ENCODE measurements at regions not wholly inside any gene's neighbourhood (a gene's known extent, or its start where the extent isn't known, plus 50 kb on each side); places are given as distances from the start of the nearest gene placed in this dataset.
A peak's percentile ranks its signal among the peaks of the same experiment; 100 is the strongest.
"Not testable (repeated sequence)": the region's sequence is repeated elsewhere in the genome, so short reads cannot be mapped to it uniquely, and the experiment has no call there.

DNA sequence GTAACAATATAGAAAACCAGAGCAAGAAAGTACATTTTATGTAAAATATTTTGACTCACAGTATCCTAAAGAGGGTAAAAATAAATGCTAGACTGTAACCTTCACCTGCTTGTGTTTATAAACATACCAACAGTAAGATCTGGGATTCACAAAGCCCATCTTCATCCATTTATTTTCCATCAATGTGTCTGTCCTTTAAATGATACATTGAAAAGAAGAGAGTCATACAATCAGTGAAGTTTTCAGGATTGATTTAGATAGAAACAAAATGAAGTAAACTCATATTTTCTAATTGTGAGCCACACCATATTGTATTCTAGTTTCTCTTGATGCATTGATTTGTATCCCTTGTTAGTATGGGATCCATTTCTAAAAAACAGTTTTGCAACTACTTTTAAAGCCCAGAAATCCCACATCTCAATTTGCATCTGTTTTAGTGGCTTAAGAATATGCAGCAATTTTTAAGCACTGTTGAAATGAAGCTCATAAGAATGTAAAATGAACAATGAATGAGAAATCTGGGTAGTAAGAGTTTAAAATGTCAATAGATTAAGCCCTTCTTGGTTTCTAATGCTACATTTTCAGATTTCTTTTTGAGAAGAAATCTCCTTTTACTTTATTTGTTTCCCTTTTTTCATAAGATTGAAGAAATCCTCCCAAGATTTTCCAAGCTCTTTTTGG, 548.1 kb upstream of the ADGRL2 start:
- ChIA-PET POLR2A (no interaction called here), CTCF (no interaction called here)
- Histone ChIP-seq H3K27ac (ENCODE audit: low read depth, low read length) (no peak overlapping the region), H3K9me3 (ENCODE audit: low read length) (no peaks in the 10 kb centered on the region), H3K27me3 (ENCODE audit: insufficient read depth, low read length, poor library complexity, severe bottlenecking) (no peaks in the 10 kb centered on the region), H3K4me3 (ENCODE audit: low read length) (no peak overlapping the region), H3K36me3 (ENCODE audit: insufficient read depth, low read length) (no peaks in the 10 kb centered on the region), H3K4me1 (ENCODE audit: insufficient read depth, low read length) (no peaks in the 10 kb centered on the region)
- Mint-ChIP-seq H3K27ac (no peak overlapping the region), H3K9me3 (peaks cover 3 to 23% (median 19%) of the 10 kb centered on the region in 5 donors), H3K4me3 (no peak overlapping the region), H3K27me3 (no peaks in the 10 kb centered on the region), H3K4me1 (no peaks in the 10 kb centered on the region), H3K36me3 (peaks cover 0 to 2% (median 0%) of the 10 kb centered on the region in 3 donors)
- DNase-seq: no peak

DNA sequence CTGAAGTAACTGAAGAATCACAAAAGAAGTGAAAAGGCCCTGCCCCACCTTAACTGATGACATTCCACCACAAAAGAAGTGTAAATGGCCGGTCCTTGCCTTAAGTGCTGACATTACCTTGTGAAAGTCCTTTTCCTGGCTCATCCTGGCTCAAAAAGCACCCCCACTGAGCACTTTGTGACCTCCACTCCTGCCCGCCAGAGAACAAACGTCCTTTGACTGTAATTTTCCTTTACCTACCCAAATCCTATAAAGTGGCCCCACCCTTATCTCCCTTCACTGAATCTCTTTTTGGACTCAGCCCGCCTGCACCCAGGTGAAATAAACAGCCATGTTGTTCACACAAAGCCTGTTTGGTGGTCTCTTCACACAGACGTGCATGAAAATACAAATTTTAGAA, 549.9 kb upstream of the ADGRL2 start:
- H3K4me3 Mint-ChIP-seq; H3K27ac Mint-ChIP-seq; H3K4me3 ChIP-seq (ENCODE audit: low read length); H3K4me1 Mint-ChIP-seq; H3K36me3 ChIP-seq (ENCODE audit: insufficient read depth, low read length); H3K9me3 ChIP-seq (ENCODE audit: low read length); H3K36me3 Mint-ChIP-seq; H3K27ac ChIP-seq (ENCODE audit: low read depth, low read length); H3K27me3 ChIP-seq (ENCODE audit: insufficient read depth, low read length, poor library complexity, severe bottlenecking); POLR2A ChIA-PET; DNase-seq; CTCF ChIA-PET; H3K27me3 Mint-ChIP-seq; H3K4me1 ChIP-seq (ENCODE audit: insufficient read depth, low read length): not testable (repeated sequence)
- H3K9me3 Mint-ChIP-seq: peaks cover 3 to 26% (median 20%) of the 10 kb centered on the region in 5 donors

DNA sequence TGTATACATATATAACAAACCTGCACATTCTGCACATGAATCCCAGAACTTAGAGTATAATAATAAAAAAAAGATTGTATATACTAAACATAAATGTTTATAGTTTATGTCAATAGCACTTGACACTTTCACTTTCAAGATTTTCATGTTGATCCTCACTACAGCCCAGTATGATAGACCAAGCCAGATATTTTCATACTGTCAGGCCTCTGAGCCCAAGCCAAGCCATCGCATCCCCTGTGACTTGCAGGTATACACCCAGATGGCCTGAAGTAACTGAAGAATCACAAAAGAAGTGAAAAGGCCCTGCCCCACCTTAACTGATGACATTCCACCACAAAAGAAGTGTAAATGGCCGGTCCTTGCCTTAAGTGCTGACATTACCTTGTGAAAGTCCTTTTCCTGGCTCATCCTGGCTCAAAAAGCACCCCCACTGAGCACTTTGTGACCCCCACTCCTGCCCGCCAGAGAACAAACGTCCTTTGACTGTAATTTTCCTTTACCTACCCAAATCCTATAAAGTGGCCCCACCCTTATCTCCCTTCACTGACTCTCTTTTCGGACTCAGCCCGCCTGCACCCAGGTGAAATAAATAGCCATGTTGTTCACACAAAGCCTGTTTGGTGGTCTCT, 555.5 kb upstream of the ADGRL2 start:
- H3K27me3 Mint-ChIP-seq; H3K4me3 Mint-ChIP-seq; H3K27ac Mint-ChIP-seq; H3K9me3 ChIP-seq (ENCODE audit: low read length); DNase-seq; CTCF ChIA-PET; H3K27me3 ChIP-seq (ENCODE audit: insufficient read depth, low read length, poor library complexity, severe bottlenecking); POLR2A ChIA-PET; H3K27ac ChIP-seq (ENCODE audit: low read depth, low read length); H3K36me3 ChIP-seq (ENCODE audit: insufficient read depth, low read length); H3K4me1 Mint-ChIP-seq; H3K4me3 ChIP-seq (ENCODE audit: low read length); H3K36me3 Mint-ChIP-seq; H3K4me1 ChIP-seq (ENCODE audit: insufficient read depth, low read length): not testable (repeated sequence)
- H3K9me3 Mint-ChIP-seq: peaks cover 3 to 30% (median 18%) of the 10 kb centered on the region in 5 donors

DNA sequence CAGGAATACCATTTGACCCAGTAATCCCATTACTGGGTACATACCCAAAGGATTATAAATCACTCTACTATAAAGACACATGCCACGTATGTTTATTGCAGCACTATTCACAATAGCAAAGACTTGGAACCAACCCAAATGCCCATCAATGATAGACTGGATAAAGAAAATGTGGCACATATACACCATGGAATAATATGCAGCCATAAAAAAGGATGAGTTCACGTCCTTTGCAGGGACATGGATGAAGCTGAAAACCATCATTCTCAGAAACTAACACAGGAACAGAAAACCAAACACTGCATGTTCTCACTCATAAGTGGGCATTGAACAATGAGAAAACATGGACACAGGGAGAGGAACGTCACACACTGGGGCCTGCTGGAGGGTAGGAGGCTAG, 556.1 kb upstream of the ADGRL2 start:
- H3K36me3 ChIP-seq (ENCODE audit: insufficient read depth, low read length); H3K4me1 ChIP-seq (ENCODE audit: insufficient read depth, low read length); DNase-seq; H3K27me3 Mint-ChIP-seq; H3K4me3 ChIP-seq (ENCODE audit: low read length); H3K4me3 Mint-ChIP-seq; H3K27me3 ChIP-seq (ENCODE audit: insufficient read depth, low read length, poor library complexity, severe bottlenecking); POLR2A ChIA-PET; CTCF ChIA-PET; H3K4me1 Mint-ChIP-seq; H3K27ac ChIP-seq (ENCODE audit: low read depth, low read length); H3K36me3 Mint-ChIP-seq; H3K27ac Mint-ChIP-seq; H3K9me3 ChIP-seq (ENCODE audit: low read length): not testable (repeated sequence)
- peaks cover 3 to 28% (median 18%) of the 10 kb centered on the region in 5 donors for H3K9me3 Mint-ChIP-seq

DNA sequence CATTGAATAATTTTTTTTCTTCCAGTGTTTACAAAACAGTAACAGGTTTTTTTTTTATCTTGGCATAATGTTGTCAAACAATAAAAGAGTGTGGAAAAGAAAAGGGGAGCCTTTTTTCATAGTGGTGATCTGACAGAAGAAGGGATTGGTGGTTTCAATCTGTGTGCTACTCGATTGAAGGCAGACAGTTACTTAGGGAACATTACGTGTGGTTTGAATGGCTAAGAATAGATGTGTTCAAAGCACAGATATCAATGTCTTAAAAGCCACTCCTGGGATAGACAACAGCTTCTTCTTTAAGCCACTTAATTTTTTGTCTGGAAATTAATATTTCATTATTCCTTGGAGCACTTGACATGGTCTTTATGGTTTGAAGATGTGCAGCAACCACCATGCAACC, 558.6 kb upstream of the ADGRL2 start:
- ChIA-PET POLR2A (no interaction called here), CTCF (no interaction called here)
- no peaks in the 10 kb centered on the region for H3K27me3 Mint-ChIP-seq
- H3K4me3 Mint-ChIP-seq: no peak overlapping the region
- Histone ChIP-seq H3K27me3 (ENCODE audit: insufficient read depth, low read length, poor library complexity, severe bottlenecking) (no peaks in the 10 kb centered on the region), H3K27ac (ENCODE audit: low read depth, low read length) (no peak overlapping the region), H3K9me3 (ENCODE audit: low read length) (no peaks in the 10 kb centered on the region), H3K4me1 (ENCODE audit: insufficient read depth, low read length) (no peaks in the 10 kb centered on the region), H3K4me3 (ENCODE audit: low read length) (no peak overlapping the region), H3K36me3 (ENCODE audit: insufficient read depth, low read length) (no peaks in the 10 kb centered on the region)
- no peaks in the 10 kb centered on the region for H3K36me3 Mint-ChIP-seq
- DNase-seq: no peak
- no peak overlapping the region for H3K27ac Mint-ChIP-seq
- H3K9me3 Mint-ChIP-seq: peaks cover 4 to 19% (median 9%) of the 10 kb centered on the region in 5 donors
- no peaks in the 10 kb centered on the region for H3K4me1 Mint-ChIP-seq

DNA sequence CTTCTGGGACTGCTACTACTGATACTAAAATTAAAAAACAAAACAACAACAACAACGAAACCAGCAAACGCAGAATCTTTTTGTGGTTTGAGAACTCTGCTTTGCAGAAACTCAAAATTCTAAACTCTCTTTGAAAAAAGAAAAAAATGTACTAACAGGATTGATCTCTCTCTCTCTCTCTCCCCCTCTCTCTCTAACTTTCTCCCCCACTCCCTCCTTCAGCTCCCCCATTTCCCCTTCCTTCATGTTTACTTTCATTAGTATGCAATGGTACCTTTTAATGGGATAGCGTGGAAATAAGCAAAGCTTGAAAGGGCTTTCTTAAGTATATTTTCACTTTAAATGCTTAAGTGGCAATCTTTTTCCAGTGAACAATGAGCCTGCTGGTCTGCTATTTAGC, 562.6 kb upstream of the ADGRL2 start:
- Mint-ChIP-seq H3K9me3 (peaks cover 0 to 10% (median 0%) of the 10 kb centered on the region in 5 donors), H3K36me3 (no peaks in the 10 kb centered on the region), H3K4me1 (no peaks in the 10 kb centered on the region), H3K27ac (no peak overlapping the region), H3K4me3 (peak overlapping the region in 1 of 7 donors; percentile 17), H3K27me3 (no peaks in the 10 kb centered on the region)
- no peak for DNase-seq
- Histone ChIP-seq H3K27me3 (ENCODE audit: insufficient read depth, low read length, poor library complexity, severe bottlenecking) (no peaks in the 10 kb centered on the region), H3K4me3 (ENCODE audit: low read length) (no peak overlapping the region), H3K27ac (ENCODE audit: low read depth, low read length) (no peak overlapping the region), H3K4me1 (ENCODE audit: insufficient read depth, low read length) (no peaks in the 10 kb centered on the region), H3K9me3 (ENCODE audit: low read length) (no peaks in the 10 kb centered on the region), H3K36me3 (ENCODE audit: insufficient read depth, low read length) (no peaks in the 10 kb centered on the region)
- CTCF ChIA-PET: no interaction called here
- POLR2A ChIA-PET: no interaction called here

DNA sequence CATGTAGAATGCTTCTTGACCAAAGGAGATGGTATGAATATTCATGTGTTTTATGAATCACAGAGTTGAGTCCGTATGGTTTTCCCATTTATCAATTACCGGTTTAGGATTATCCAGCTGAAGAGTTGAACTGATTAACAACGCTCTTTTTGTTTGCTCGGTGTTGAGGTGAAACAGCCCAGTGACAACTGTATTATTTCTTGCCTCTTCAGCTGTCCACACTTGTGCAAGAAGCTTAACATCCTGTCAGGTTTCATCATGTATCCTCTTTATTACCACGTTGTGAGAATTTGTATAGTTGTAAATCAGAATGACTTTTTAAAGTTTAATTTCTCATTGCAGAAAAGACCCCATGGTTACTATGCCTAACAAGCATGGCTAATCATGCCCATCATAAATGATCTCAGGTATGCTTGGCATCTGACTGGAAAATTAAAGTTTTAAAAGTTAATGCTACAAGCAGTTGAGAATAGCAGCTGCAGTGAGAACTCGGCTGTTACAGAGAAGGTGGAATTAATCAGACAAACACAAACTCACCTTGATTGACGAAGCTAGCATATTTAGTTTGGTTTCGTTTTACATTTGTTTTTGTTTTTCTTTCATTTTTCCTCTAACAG, 563.2 kb upstream of the ADGRL2 start:
- Histone ChIP-seq H3K4me1 (ENCODE audit: insufficient read depth, low read length) (no peaks in the 10 kb centered on the region), H3K9me3 (ENCODE audit: low read length) (no peaks in the 10 kb centered on the region), H3K27me3 (ENCODE audit: insufficient read depth, low read length, poor library complexity, severe bottlenecking) (no peaks in the 10 kb centered on the region), H3K27ac (ENCODE audit: low read depth, low read length) (no peak overlapping the region), H3K36me3 (ENCODE audit: insufficient read depth, low read length) (no peaks in the 10 kb centered on the region), H3K4me3 (ENCODE audit: low read length) (no peak overlapping the region)
- CTCF ChIA-PET: no interaction called here
- Mint-ChIP-seq H3K4me3 (no peak overlapping the region), H3K27me3 (no peaks in the 10 kb centered on the region), H3K27ac (no peak overlapping the region), H3K4me1 (no peaks in the 10 kb centered on the region), H3K36me3 (no peaks in the 10 kb centered on the region), H3K9me3 (peaks cover 0 to 10% (median 0%) of the 10 kb centered on the region in 5 donors)
- POLR2A ChIA-PET: no interaction called here
- no peak for DNase-seq

DNA sequence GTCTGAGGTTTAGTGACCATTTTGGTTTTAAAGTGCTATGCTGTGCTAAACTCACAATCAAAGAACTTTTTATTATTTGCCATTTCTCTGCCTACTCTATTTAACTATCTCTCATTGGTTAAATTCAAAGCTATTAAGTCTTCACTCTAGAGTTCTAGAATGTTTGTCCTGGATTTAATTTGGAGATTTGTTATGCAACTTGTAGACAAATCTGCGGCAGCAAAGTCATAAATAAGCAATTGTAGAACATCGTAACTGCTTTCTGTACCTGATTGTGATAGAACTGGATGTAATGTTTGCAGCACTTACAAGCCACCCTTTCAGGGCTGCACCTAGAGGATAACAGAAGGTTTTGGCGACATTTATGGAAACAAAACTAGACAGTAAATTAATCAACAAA, 566.5 kb upstream of the ADGRL2 start:
- no peaks in the 10 kb centered on the region for H3K36me3 ChIP-seq (ENCODE audit: insufficient read depth, low read length)
- Mint-ChIP-seq H3K27ac (no peak overlapping the region), H3K4me3 (no peak overlapping the region), H3K9me3 (peaks cover 0 to 14% (median 9%) of the 10 kb centered on the region in 5 donors), H3K4me1 (no peaks in the 10 kb centered on the region), H3K36me3 (no peaks in the 10 kb centered on the region), H3K27me3 (no peaks in the 10 kb centered on the region)
- H3K4me1 ChIP-seq (ENCODE audit: insufficient read depth, low read length): no peaks in the 10 kb centered on the region
- no peak for DNase-seq
- POLR2A ChIA-PET: no interaction called here
- H3K4me3 ChIP-seq (ENCODE audit: low read length): no peak overlapping the region
- no peak overlapping the region for H3K27ac ChIP-seq (ENCODE audit: low read depth, low read length)
- H3K27me3 ChIP-seq (ENCODE audit: insufficient read depth, low read length, poor library complexity, severe bottlenecking): no peaks in the 10 kb centered on the region
- CTCF ChIA-PET: no interaction called here
- no peaks in the 10 kb centered on the region for H3K9me3 ChIP-seq (ENCODE audit: low read length)
